ENCODE measurements at regions not wholly inside any gene's neighbourhood (a gene's known extent, or its start where the extent isn't known, plus 50 kb on each side); places are given as distances from the start of the nearest gene placed in this dataset.

DNA sequence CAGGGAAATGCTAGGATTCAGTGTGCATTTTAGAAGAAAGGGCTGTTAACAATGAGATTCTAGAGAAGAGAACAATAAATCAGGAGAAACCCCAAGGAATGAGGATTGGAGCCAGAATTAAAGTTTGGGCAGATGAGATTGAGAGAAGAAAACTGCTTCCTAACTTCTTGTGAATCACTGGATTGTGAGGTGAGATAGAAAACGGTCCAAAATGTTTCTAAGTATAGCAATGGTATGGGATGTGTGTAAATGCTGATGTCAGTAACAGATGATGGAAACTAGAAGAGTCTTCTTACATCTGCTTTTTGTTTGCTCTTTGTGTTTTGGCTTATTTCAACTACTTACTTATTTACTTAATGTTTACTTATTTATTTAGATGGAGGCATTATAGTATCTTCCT lies 123.0 kb downstream of the KCNJ2 start:
- TF ChIP-seq, protein P1, sequence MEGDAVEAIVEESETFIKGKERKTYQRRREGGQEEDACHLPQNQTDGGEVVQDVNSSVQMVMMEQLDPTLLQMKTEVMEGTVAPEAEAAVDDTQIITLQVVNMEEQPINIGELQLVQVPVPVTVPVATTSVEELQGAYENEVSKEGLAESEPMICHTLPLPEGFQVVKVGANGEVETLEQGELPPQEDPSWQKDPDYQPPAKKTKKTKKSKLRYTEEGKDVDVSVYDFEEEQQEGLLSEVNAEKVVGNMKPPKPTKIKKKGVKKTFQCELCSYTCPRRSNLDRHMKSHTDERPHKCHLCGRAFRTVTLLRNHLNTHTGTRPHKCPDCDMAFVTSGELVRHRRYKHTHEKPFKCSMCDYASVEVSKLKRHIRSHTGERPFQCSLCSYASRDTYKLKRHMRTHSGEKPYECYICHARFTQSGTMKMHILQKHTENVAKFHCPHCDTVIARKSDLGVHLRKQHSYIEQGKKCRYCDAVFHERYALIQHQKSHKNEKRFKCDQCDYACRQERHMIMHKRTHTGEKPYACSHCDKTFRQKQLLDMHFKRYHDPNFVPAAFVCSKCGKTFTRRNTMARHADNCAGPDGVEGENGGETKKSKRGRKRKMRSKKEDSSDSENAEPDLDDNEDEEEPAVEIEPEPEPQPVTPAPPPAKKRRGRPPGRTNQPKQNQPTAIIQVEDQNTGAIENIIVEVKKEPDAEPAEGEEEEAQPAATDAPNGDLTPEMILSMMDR (IDR thresholded peaks at IDR 0.05), result no peak
- no peak for TF ChIP-seq POLR2A (IDR thresholded peaks at IDR 0.05)
